ENCODE measurements at regions not wholly inside any gene's neighbourhood (a gene's known extent, or its start where the extent isn't known, plus 50 kb on each side); places are given as distances from the start of the nearest gene placed in this dataset.

- Histone ChIP-seq H3K23ac (ENCODE audit: low read depth, low read length) (no peak overlapping the region), H2BK20ac (ENCODE audit: low read depth, low read length) (no peak overlapping the region), H3K9me3 (ENCODE audit: control insufficient read depth, insufficient read depth, low read length) (no peaks in the 10 kb centered on the region), H3K9me1 (ENCODE audit: insufficient read depth, low read length) (no peaks in the 10 kb centered on the region), H3K4me1 (ENCODE audit: control insufficient read depth, insufficient read depth, low read length) (no peaks in the 10 kb centered on the region), H3K56ac (ENCODE audit: extremely low read depth, insufficient read depth, low read length) (no peak overlapping the region), H2BK120ac (ENCODE audit: low read depth, low read length) (no peak overlapping the region), H2BK15ac (ENCODE audit: low read depth, low read length) (no peak overlapping the region), H3K18ac (ENCODE audit: low read depth, low read length) (no peak overlapping the region), H2AK9ac (replicated peaks; ENCODE audit: low read depth, low read length, poor library complexity) (no peak overlapping the region), H2BK5ac (ENCODE audit: low read depth, low read length, poor library complexity, severe bottlenecking) (no peak overlapping the region), H3K9ac (ENCODE audit: low read depth, low read length) (no peak overlapping the region), H3K4me2 (ENCODE audit: low read depth, low read length) (no peak overlapping the region), H3K14ac (replicated peaks; ENCODE audit: low read depth, low read length) (no peak overlapping the region), H2AFZ (replicated peaks; ENCODE audit: low read length, poor library complexity) (no peak overlapping the region), H3K27me3 (ENCODE audit: control insufficient read depth, insufficient read depth, low read length) (no peaks in the 10 kb centered on the region), H4K91ac (ENCODE audit: insufficient read depth, low read depth, low read length) (no peak overlapping the region), H3K4ac (ENCODE audit: low read depth, low read length) (no peak overlapping the region), H3K27ac (ENCODE audit: insufficient read depth, low read length) (no peak overlapping the region), H4K20me1 (ENCODE audit: insufficient read depth, low read length) (no peaks in the 10 kb centered on the region), H4K8ac (ENCODE audit: low read depth in 2 of 2, low read length in 2 of 2) (no peak overlapping the region), H2AK5ac (ENCODE audit: low read depth, low read length) (no peak overlapping the region), H3K36me3 (ENCODE audit: control insufficient read depth, insufficient read depth, low read length) (no peaks in the 10 kb centered on the region), H3K4me3 (ENCODE audit: insufficient read depth, low read depth, low read length) (no peak overlapping the region), H3K79me1 (ENCODE audit: low read depth in 1 of 2, low read length in 2 of 2) (no peaks in the 10 kb centered on the region), H4K5ac (ENCODE audit: low read depth, low read length) (no peak overlapping the region)
- intact Hi-C loops (cut with micrococcal nuclease), result no loop called here
- DNase-seq (no peak), ATAC-seq (ENCODE audit: low read depth) (no peak)
- CTCF ChIA-PET, result no interaction called here
- POLR2A ChIA-PET (ENCODE audit: unreplicated experiment), result no interaction called here
- no CpG with 5 or more reads among the region's 5 CpGs for WGBS, 2 experiments (ENCODE audit: extremely low coverage in 2 of 2, insufficient read length in 1 of 2)
- dilution Hi-C loops (cut with HindIII; ENCODE audit: low sequenced_read_pairs, unreplicated experiment), result no loop called here
- no peak for TF ChIP-seq POLR2A (IDR thresholded peaks at IDR 0.05; ENCODE audit: low read depth, low read length)
- TF ChIP-seq RFX5 (IDR thresholded peaks at IDR 0.05; ENCODE audit: low read depth, low read length), result no peak
- no peak for TF ChIP-seq BHLHE40 (IDR thresholded peaks at IDR 0.05; ENCODE audit: low read depth, low read length)
- TF ChIP-seq FOS (IDR thresholded peaks at IDR 0.05; ENCODE audit: low read depth, low read length), result no peak
- TF ChIP-seq MAFK (IDR thresholded peaks at IDR 0.05; ENCODE audit: low read depth, low read length), result no peak
- TF ChIP-seq MAZ (IDR thresholded peaks at IDR 0.05; ENCODE audit: borderline replicate concordance, low read depth, low read length), result no peak
- no peak for TF ChIP-seq ELK1 (IDR thresholded peaks at IDR 0.05; ENCODE audit: borderline replicate concordance, low read depth, low read length)
- in situ Hi-C loops (cut with MboI; ENCODE audit: low sequenced_read_pairs), result no loop called here
- BruUV-seq (replicated peaks), result no TSS peak
Observed at GRCh38 chr6:125670568-125670967, 78.9 kb upstream of the HEY2 start.
